Keratinocyte (primary cell): ENCODE measurements at regions not wholly inside any gene's neighbourhood (a gene's known extent, or its start where the extent isn't known, plus 50 kb on each side); places are given as distances from the start of the nearest gene placed in this dataset.

ENCODE experiments used
- CTCF ChIP-seq, 3 experiments: IDR thresholded peaks in 1 of 3; conservative IDR thresholded peaks in 1 of 3; optimal IDR thresholded peaks in 1 of 3; 2 replicates in 2 of 3; 3 replicates in 1 of 3; pipeline versions ENCODE3 to v1.5.1; 2011; ENCODE audit warnings: low read length in 3 of 3, mild to moderate bottlenecking in 3 of 3, moderate library complexity in 2 of 3, control low read depth in 1 of 3, inconsistent platforms in 1 of 3; ENCODE audit not compliant: insufficient read depth in 2 of 3; ENCODE audit errors: extremely low read depth in 1 of 3
- EZH2 ChIP-seq: IDR thresholded peaks from one replicate; pipeline ENCODE4 v1.6.1; 2012; ENCODE audit warnings: inconsistent platforms, mild to moderate bottlenecking, low read length, moderate library complexity

GRCh38 chr12:115183752-115184151 is 499.8 kb upstream of the TBX3 start:
- no peak for TF ChIP-seq CTCF (optimal IDR thresholded peaks at IDR 0.05 in 1 of 3, IDR thresholded peaks at IDR 0.05 in 1 of 3, conservative IDR thresholded peaks at IDR 0.05 in 1 of 3; ENCODE audit: extremely low read depth in 1 of 3, insufficient read depth in 2 of 3, low read length in 3 of 3)
- TF ChIP-seq EZH2: no peak
